Forelimb muscle (tissue), 1 donor: ENCODE measurements at regions not wholly inside any gene's neighbourhood (a gene's known extent, or its start where the extent isn't known, plus 50 kb on each side); places are given as distances from the start of the nearest gene placed in this dataset.

Experiments used
- DNase-seq: peaks from one replicate; pipeline ENCODE4 v3.0.0-alpha.2; 2013; ENCODE audit warnings: low read depth

DNA sequence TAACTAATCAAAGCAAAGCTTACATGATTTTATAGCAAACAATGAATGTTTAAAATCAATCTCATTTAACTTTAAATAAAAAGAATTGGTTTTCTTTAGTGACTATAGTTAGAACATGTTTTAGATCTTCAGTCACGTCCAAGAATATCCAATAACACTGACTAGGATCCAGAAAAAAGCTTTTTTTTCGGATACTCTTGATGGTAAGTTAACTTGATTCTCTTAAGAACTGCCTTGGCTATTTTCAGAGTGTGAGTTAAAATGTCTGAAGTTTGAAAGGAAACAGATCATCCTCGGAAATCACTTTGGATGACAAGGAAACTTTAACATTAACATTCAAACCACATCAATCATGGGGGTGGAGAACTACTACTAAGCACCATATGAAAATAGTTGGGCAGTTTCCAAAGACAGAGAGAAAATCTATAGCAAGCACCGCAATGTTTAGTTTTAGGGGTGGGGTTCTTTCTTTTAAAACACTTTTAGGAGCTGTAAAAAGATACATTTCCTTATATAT is 83.7 kb upstream of the SLC27A6 start:
- DNase-seq, result no peak

GRCh38 chr5:128885649-128886255 is 79.5 kb upstream of the SLC27A6 start:
- DNase-seq, result no peak

DNA sequence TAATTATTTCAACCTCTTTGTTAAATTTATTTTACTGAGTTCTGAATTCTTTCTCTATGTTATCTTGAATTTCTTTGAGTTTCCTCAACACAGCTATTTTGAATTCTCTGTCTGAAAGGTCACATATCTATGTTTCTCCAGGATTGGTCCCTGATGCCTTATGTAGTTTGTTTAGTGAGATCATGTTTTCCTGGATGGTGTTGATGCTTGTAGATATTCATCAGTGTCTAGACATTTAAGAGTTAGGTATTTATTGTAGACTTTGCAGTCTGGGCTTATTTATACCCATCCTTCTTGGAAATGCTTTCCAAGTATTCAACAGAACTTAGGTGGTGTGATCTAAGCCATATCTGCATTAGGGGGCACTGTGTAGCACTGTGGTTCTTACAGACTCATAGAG is 70.2 kb upstream of the SLC27A6 start:
- no peak for DNase-seq

DNA sequence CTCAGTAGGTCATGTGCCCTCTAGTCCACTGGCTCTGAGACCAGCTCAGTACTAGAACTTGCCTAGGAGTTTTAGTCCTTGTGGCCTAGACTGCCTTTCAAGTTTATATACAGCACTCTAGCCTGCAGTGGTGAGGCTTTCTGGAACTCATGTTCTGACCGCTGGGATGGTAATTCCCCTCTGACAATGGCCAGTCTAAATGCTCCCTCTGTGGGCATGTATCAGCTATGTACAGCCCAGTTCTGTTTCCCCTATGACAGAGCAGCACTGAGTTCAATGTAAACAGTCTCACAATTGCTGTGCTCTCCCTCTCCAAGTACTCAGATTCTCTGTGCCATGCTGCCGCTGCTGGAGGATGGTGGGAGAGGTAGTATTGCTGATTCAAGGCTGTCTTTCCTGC is 68.6 kb upstream of the SLC27A6 start:
- DNase-seq, result no peak

GRCh38 chr5:128903550-128903949 is 61.7 kb upstream of the SLC27A6 start:
- DNase-seq, result no peak

- DNase-seq, result no peak
Measured at GRCh38 chr5:128904805-128905567, 60.3 kb upstream of the SLC27A6 start.

- DNase-seq, result peak; percentile 72
Measured at GRCh38 chr5:128905568-128906110, 59.6 kb upstream of the SLC27A6 start.

- no peak for DNase-seq
Measured at GRCh38 chr5:128913551-128913950, 51.7 kb upstream of the SLC27A6 start.
